ENCODE measurements at regions not wholly inside any gene's neighbourhood (a gene's known extent, or its start where the extent isn't known, plus 50 kb on each side); places are given as distances from the start of the nearest gene placed in this dataset.

- TF ChIP-seq POLR2A (IDR thresholded peaks at IDR 0.05) (no peak), CTCF (IDR thresholded peaks at IDR 0.05) (no peak), EP300 (IDR thresholded peaks at IDR 0.05) (no peak), POLR2AphosphoS5 (IDR thresholded peaks at IDR 0.05) (no peak)
Measured at GRCh38 chr5:175321927-175322532, 122.0 kb downstream of the DRD1 start.
